PC-9 (cell line): ENCODE measurements at regions not wholly inside any gene's neighbourhood (a gene's known extent, or its start where the extent isn't known, plus 50 kb on each side); places are given as distances from the start of the nearest gene placed in this dataset.

ENCODE experiments used
- BruUV-seq: library from RNA; stranded (reverse); fragments of 400-500 nt; replicated peaks from 2 replicates; lab custom pipeline; 2021; lab: Mats Ljungman, UMichigan
- CTCF ChIA-PET: fragments of 300-600 bp; sonication (Branson Sonifier 250); formaldehyde crosslinking; loops from one replicate; lab custom pipeline; 2022; ENCODE audit warnings: antibody characterized with exemption; lab: Charles Lee
- POLR2A ChIA-PET: fragments of 300-600 bp; sonication (Branson Sonifier 250); formaldehyde crosslinking; loops from one replicate; lab custom pipeline; 2022; ENCODE audit warnings: antibody characterized with exemption; ENCODE audit not compliant: unreplicated experiment; lab: Charles Lee
- DNase-seq, 2 experiments: peaks; one replicate each; pipeline versions ENCODE4 v3.0.0 to v3.0.0-alpha.2; 2015 to 2022; ENCODE audit warnings: mixed read lengths in 1 of 2
- H2AFZ ChIP-seq: fragments of 200-600 bp; sonication (generic); 2 replicates; pipeline ENCODE4 v1.8.1; 2017; ENCODE audit warnings: antibody characterized with exemption
- H3F3A ChIP-seq: fragments of 200-600 bp; sonication (generic); 2 replicates; pipeline ENCODE4 v1.8.1; 2017; ENCODE audit warnings: antibody characterized with exemption, mild to moderate bottlenecking, low read depth; ENCODE audit not compliant: insufficient read depth
- H3K27ac ChIP-seq: fragments of 200-600 bp; sonication (generic); 2 replicates; pipeline ENCODE4 v1.6.1; 2016; ENCODE audit warnings: mixed run types
- H3K27me3 ChIP-seq: fragments of 200-600 bp; sonication (generic); 2 replicates; pipeline ENCODE4 v1.6.1; 2016; ENCODE audit warnings: low read depth, mixed run types; ENCODE audit not compliant: insufficient read depth
- H3K36me3 ChIP-seq: fragments of 200-600 bp; sonication (generic); 2 replicates; pipeline ENCODE4 v1.6.1; 2016; ENCODE audit warnings: low read depth, mixed run types
- H3K4me1 ChIP-seq: fragments of 200-600 bp; sonication (generic); replicated peaks from 2 replicates; pipeline ENCODE4 v1.6.1; 2016; ENCODE audit warnings: mixed run types; ENCODE audit not compliant: insufficient read depth
- H3K4me2 ChIP-seq: fragments of 200-600 bp; sonication (generic); 2 replicates; pipeline ENCODE4 v1.6.1; 2017; ENCODE audit warnings: mixed run types
- H3K4me3 ChIP-seq: fragments of 200-600 bp; sonication (generic); 2 replicates; pipeline ENCODE4 v1.6.1; 2016; ENCODE audit warnings: mixed run types
- H3K79me2 ChIP-seq: fragments of 200-600 bp; sonication (generic); 2 replicates; pipeline ENCODE4 v1.6.1; 2017; ENCODE audit warnings: low read depth, mixed run types
- H3K9me2 ChIP-seq: fragments of 200-600 bp; sonication (generic); 2 replicates; pipeline ENCODE4 v1.8.1; 2017; ENCODE audit warnings: mild to moderate bottlenecking; ENCODE audit not compliant: insufficient read depth
- H3K9me3 ChIP-seq: fragments of 200-600 bp; sonication (generic); 2 replicates; pipeline ENCODE4 v1.8.1; 2016; ENCODE audit warnings: low read depth; ENCODE audit not compliant: insufficient read depth
- H4K20me1 ChIP-seq: fragments of 200-600 bp; sonication (generic); 2 replicates; pipeline ENCODE4 v1.8.1; 2017; ENCODE audit not compliant: insufficient read depth
- EZH2 ChIP-seq: fragments of 200-600 bp; sonication (generic); IDR thresholded peaks from 2 replicates; pipeline ENCODE4 v1.8.0; 2017; ENCODE audit warnings: antibody characterized with exemption, low read depth
- intact Hi-C: fragments of 100-400 bp; cut with micrococcal nuclease; formaldehyde crosslinking; loops from one replicate; pipeline ENCODE4 v1.10.0; 2022; ENCODE audit not compliant: unreplicated experiment
- TF ChIP-seq, protein P1 (sequence below): fragments of 200-600 bp; sonication (generic); conservative IDR thresholded peaks from 2 replicates; pipeline ENCODE4 v1.6.1; 2017; ENCODE audit warnings: mixed run types, antibody characterized with exemption, mild to moderate bottlenecking, moderate library complexity

DNA sequence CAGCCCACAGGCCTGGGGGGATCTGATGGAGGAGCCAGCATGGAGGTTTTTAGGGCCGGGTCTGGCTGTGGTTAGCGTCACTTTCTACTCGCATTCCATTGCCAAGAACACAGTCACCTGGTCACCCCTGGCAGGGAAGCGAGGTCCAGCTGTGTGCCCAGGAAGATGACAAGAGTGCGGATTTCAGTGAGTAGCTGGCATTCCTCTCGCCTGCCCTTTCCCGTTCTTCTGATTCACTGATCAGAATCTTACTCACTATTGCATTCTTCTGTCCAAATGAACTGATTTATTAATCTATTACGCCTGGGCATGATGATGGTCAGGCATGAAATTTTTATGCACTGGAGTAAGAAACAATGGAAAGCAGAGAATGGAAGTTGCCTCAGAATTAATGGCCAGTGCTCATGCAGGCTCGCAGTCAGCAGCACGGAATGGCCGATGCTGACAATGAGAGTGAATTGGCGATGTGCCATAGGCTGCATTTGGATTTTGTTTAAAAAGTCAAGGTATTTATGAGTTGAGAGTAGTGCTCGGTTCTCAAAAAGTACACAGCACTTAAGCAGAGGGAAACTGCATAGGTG is 76.4 kb upstream of the MGAT5 start:
- ChIA-PET POLR2A (no interaction called here), CTCF (no interaction called here)
- H3K36me3 ChIP-seq: no peaks in the 10 kb centered on the region
- no peak overlapping the region for H3K4me3 ChIP-seq
- no peak overlapping the region for H3K27ac ChIP-seq
- H3F3A ChIP-seq: no peaks in the 10 kb centered on the region
- DNase-seq: no peak
- H3K79me2 ChIP-seq: no peaks in the 10 kb centered on the region
- H3K4me2 ChIP-seq: no peak overlapping the region
- intact Hi-C loops: no loop called here
- H2AFZ ChIP-seq: no peak overlapping the region
- H3K27me3 ChIP-seq: no peaks in the 10 kb centered on the region
- H3K9me2 ChIP-seq: no peaks in the 10 kb centered on the region
- H3K4me1 ChIP-seq: no peaks in the 10 kb centered on the region
- no peak for TF ChIP-seq EZH2
- TF ChIP-seq, protein P1, sequence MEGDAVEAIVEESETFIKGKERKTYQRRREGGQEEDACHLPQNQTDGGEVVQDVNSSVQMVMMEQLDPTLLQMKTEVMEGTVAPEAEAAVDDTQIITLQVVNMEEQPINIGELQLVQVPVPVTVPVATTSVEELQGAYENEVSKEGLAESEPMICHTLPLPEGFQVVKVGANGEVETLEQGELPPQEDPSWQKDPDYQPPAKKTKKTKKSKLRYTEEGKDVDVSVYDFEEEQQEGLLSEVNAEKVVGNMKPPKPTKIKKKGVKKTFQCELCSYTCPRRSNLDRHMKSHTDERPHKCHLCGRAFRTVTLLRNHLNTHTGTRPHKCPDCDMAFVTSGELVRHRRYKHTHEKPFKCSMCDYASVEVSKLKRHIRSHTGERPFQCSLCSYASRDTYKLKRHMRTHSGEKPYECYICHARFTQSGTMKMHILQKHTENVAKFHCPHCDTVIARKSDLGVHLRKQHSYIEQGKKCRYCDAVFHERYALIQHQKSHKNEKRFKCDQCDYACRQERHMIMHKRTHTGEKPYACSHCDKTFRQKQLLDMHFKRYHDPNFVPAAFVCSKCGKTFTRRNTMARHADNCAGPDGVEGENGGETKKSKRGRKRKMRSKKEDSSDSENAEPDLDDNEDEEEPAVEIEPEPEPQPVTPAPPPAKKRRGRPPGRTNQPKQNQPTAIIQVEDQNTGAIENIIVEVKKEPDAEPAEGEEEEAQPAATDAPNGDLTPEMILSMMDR: no peak
- H4K20me1 ChIP-seq: no peaks in the 10 kb centered on the region
- no TSS peak for BruUV-seq
- H3K9me3 ChIP-seq: no peaks in the 10 kb centered on the region

DNA sequence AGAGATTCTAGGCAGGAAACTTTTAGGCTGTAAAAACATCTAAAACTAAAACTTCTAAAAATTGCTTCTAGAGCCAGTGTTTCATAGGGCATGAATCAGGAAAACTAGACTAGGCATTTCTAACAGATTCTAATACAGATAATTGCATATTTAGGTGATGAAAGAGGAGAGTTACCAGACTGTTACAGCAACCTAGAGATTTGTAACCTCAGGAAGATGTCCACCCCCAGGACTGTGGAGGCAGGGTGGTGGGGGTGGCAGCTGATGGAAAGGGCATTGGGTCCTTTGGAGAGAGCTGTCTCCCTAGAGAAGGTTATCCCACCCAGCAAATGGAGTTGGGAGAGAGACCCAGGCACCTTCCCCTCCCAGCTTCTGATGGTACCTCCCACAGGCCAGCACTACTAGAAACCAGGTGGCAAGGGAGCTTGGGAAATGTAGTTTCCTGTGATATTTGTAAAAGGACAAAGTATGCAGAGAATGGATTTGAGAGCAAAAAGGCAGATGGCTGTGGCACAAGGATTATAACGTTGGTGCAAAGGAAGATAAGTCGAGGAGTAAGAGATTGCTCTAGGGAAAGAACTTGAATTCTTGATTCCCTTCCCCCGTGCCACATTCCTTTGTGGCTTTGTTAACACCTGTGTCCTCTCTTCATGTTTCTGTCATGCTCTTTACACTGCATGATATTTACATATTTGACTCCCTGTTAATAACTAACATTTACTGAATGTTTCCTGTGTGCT is 75.6 kb upstream of the MGAT5 start:
- no peak for TF ChIP-seq EZH2
- TF ChIP-seq, protein P1: no peak
- Histone ChIP-seq H3K27ac (no peak overlapping the region), H3K4me1 (no peaks in the 10 kb centered on the region), H3K79me2 (no peaks in the 10 kb centered on the region), H2AFZ (no peak overlapping the region), H3K9me2 (no peaks in the 10 kb centered on the region), H3K4me2 (no peak overlapping the region), H3K9me3 (no peaks in the 10 kb centered on the region), H3K27me3 (no peaks in the 10 kb centered on the region), H3K36me3 (no peaks in the 10 kb centered on the region), H3F3A (no peaks in the 10 kb centered on the region), H3K4me3 (no peak overlapping the region), H4K20me1 (no peaks in the 10 kb centered on the region)
- intact Hi-C loops: no loop called here
- POLR2A ChIA-PET: no interaction called here
- no TSS peak for BruUV-seq
- no peak for DNase-seq
- CTCF ChIA-PET: no interaction called here

DNA sequence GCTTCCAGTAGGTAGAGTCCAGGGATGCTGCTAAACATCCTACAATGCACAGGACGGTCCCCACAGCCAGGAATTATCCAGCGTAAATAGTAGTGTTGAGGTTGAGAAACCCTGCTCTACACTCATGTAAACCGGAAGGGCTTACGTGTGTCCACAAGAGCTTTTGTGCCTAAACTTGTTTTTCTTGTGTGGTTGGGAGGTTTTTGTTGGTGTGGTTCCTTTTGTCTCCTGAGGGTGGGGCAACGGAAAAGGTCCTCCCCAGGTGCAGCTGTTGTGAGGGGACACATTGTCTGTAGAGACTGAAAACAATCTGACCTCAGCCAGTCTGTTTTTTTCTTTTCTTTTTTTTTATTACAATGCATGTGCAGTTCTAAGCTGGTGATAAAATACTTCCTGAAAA is 72.7 kb upstream of the MGAT5 start:
- Histone ChIP-seq H3K27me3 (no peaks in the 10 kb centered on the region), H3K4me2 (no peak overlapping the region), H3K4me1 (no peaks in the 10 kb centered on the region), H3K4me3 (no peak overlapping the region), H2AFZ (no peak overlapping the region), H3F3A (no peaks in the 10 kb centered on the region), H3K79me2 (no peaks in the 10 kb centered on the region), H3K27ac (no peak overlapping the region), H4K20me1 (no peaks in the 10 kb centered on the region), H3K36me3 (no peaks in the 10 kb centered on the region), H3K9me2 (no peaks in the 10 kb centered on the region), H3K9me3 (no peaks in the 10 kb centered on the region)
- intact Hi-C loops: no loop called here
- BruUV-seq: no TSS peak
- POLR2A ChIA-PET: no interaction called here
- TF ChIP-seq, protein P1: no peak
- no peak for TF ChIP-seq EZH2
- peak in 1 of 2 experiments; percentile 34 for DNase-seq
- CTCF ChIA-PET: interaction anchor here (0.6 kb wide), 1 partner anchor 13 kb away, joined by 3 read pairs; no protein-coding TSS in a partner anchor
